GM23248 (cell line): ENCODE measurements at regions not wholly inside any gene's neighbourhood (a gene's known extent, or its start where the extent isn't known, plus 50 kb on each side); places are given as distances from the start of the nearest gene placed in this dataset.

Experiments
- EZH2 ChIP-seq: fragments of 200-600 bp; sonication (generic); IDR thresholded peaks from 2 replicates; pipeline ENCODE4 v1.6.1; 2018; ENCODE audit warnings: antibody characterized with exemption, mild to moderate bottlenecking; ENCODE audit not compliant: insufficient read depth, poor library complexity, severe bottlenecking
- EZH2phosphoT487 ChIP-seq: fragments of 200-600 bp; sonication (generic); IDR thresholded peaks from 2 replicates; pipeline ENCODE4 v1.6.1; 2018; ENCODE audit warnings: antibody characterized with exemption, moderate library complexity, mild to moderate bottlenecking, low read depth; ENCODE audit not compliant: insufficient read depth

- TF ChIP-seq EZH2, result no peak
- TF ChIP-seq EZH2phosphoT487, result no peak
These were observed 201.3 kb downstream of the HTR1A start for GRCh38 chr5:63760965-63761364.
